K562 (cell line): ENCODE measurements at regions not wholly inside any gene's neighbourhood (a gene's known extent, or its start where the extent isn't known, plus 50 kb on each side); places are given as distances from the start of the nearest gene placed in this dataset.

Experiments used
- ATAC-seq: fragments of 200-7000 bp; cut with Tn5 transposase; 3 replicates; pipeline ENCODE4 v1.9.1; 2020; ENCODE audit warnings: moderate library complexity
- BruUV-seq: library from RNA; stranded (reverse); fragments of 400-500 nt; replicated peaks from 2 replicates; lab custom pipeline; 2021; lab: Mats Ljungman, UMichigan
- CTCF ChIA-PET: fragments of 300-600 bp; formaldehyde crosslinking; extraction: SDS; loops from one replicate; lab custom pipeline; 2021; ENCODE audit warnings: low intra/inter-chr PET ratio; lab: Yijun Ruan, JAX
- POLR2A ChIA-PET: fragments of 300-600, 350-650 bp; sonication (Branson Sonifier 250); formaldehyde crosslinking; extraction: SDS; loops from one replicate; lab custom pipeline; 2021; ENCODE audit warnings: antibody characterized with exemption, inconsistent platforms; lab: Yijun Ruan, JAX
- DNase-seq, 4 experiments: peaks; one replicate each; pipeline versions ENCODE4 v3.0.0 to v3.0.0-alpha.2; 2011 to 2018; ENCODE audit warnings: low spot score in 3 of 4, mixed read lengths in 3 of 4; ENCODE audit errors: extremely low read depth in 1 of 4
- FAIRE-seq: peaks from 2 replicates; lab custom pipeline; 2011; peaks lifted over from hg19 to GRCh38; lab: Jason Lieb, UNC
- H2AFZ ChIP-seq: 2 replicates; pipeline ENCODE4 v1.6.0; 2011; ENCODE audit warnings: low read depth, low read length, control low read depth, inconsistent platforms
- H3K27ac ChIP-seq: fragments of 200-600 bp; 3 replicates; pipeline ENCODE4 v1.8.0; 2011; ENCODE audit warnings: low read depth, mild to moderate bottlenecking, control low read depth, inconsistent platforms, low read length, moderate library complexity, mixed read lengths; ENCODE audit errors: extremely low read depth
- H3K27me3 ChIP-seq, 2 experiments: fragments of 300-600 bp in 1 of 2; 2 replicates in 1 of 2; 3 replicates in 1 of 2; pipeline versions ENCODE4 v1.6.0 to v1.8.0; 2011; ENCODE audit warnings: inconsistent platforms in 2 of 2, low read length in 2 of 2, mild to moderate bottlenecking in 1 of 2, mixed read lengths in 1 of 2, moderate library complexity in 1 of 2; ENCODE audit not compliant: control insufficient read depth in 2 of 2, insufficient read depth in 2 of 2
- H3K36me3 ChIP-seq: fragments of 300-600 bp; 3 replicates; pipeline ENCODE4 v1.8.0; 2011; ENCODE audit warnings: mild to moderate bottlenecking, low read length, inconsistent platforms; ENCODE audit not compliant: control insufficient read depth, insufficient read depth
- H3K4me1 ChIP-seq, 2 experiments: fragments of 200-600 bp in 1 of 2; replicated peaks in 1 of 2; 2 replicates in 1 of 2; 3 replicates in 1 of 2; pipeline versions ENCODE4 v1.5.1 to v1.8.0; 2011; ENCODE audit warnings: inconsistent platforms in 2 of 2, low read length in 2 of 2, mild to moderate bottlenecking in 1 of 2, mixed read lengths in 1 of 2, moderate library complexity in 1 of 2; ENCODE audit not compliant: control insufficient read depth in 2 of 2, insufficient read depth in 2 of 2
- H3K4me2 ChIP-seq: 2 replicates; pipeline ENCODE4 v1.6.1; 2011; ENCODE audit warnings: low read length, control low read depth, inconsistent platforms, mixed read lengths; ENCODE audit not compliant: insufficient read depth
- H3K4me3 ChIP-seq: fragments of 200-600 bp; sonication (generic), shearing (Covaris generic); 2 replicates; pipeline ENCODE4 v1.5.1; 2016; ENCODE audit warnings: control low read depth, inconsistent platforms
- H3K79me2 ChIP-seq: fragments of 200-600 bp; 3 replicates; pipeline ENCODE4 v1.8.0; 2011; ENCODE audit warnings: low read length, inconsistent platforms; ENCODE audit not compliant: control insufficient read depth, insufficient read depth
- H3K9ac ChIP-seq, 2 experiments: 2 replicates each; pipeline versions ENCODE4 v1.6.0 to v1.6.1; 2011; ENCODE audit warnings: low read depth in 2 of 2, low read length in 2 of 2, control low read depth in 1 of 2, inconsistent platforms in 1 of 2, mild to moderate bottlenecking in 1 of 2, mixed read lengths in 1 of 2; ENCODE audit not compliant: insufficient read depth in 1 of 2
- H3K9me1 ChIP-seq: one replicate; pipeline ENCODE4 v1.6.0; 2011; ENCODE audit warnings: inconsistent platforms, mild to moderate bottlenecking, low read length, moderate library complexity; ENCODE audit not compliant: control insufficient read depth, insufficient read depth
- H3K9me3 ChIP-seq: replicated peaks from 2 replicates; pipeline ENCODE4 v1.5.1; 2011; ENCODE audit warnings: low read depth, low read length, inconsistent platforms; ENCODE audit not compliant: control insufficient read depth, insufficient read depth
- H4K20me1 ChIP-seq: replicated peaks from 2 replicates; pipeline ENCODE4 v1.6.1; 2011; ENCODE audit warnings: low read length, inconsistent platforms, mixed read lengths; ENCODE audit not compliant: control insufficient read depth, insufficient read depth
- CREBBP ChIP-seq: IDR thresholded peaks from one replicate; pipeline ENCODE4 v1.6.1; 2012; ENCODE audit warnings: low read depth, mild to moderate bottlenecking, control low read depth, inconsistent platforms, low read length
- CXXC5 ChIP-seq: fragments of 250-450 bp; sonication (Bioruptor Pico); IDR thresholded peaks from 2 replicates; pipeline ENCODE4 v1.8.0; 2022; ENCODE audit warnings: inconsistent platforms, mild to moderate bottlenecking, moderate library complexity
- MTA3 ChIP-seq: fragments of 450-650 bp; formaldehyde crosslinking; IDR thresholded peaks from 2 replicates; pipeline ENCODE4 v1.6.1; 2017; ENCODE audit warnings: mild to moderate bottlenecking, borderline replicate concordance
- NCOR1 ChIP-seq: fragments of 450-650 bp; IDR thresholded peaks from 2 replicates; pipeline ENCODE4 v1.6.1; 2016; ENCODE audit warnings: mild to moderate bottlenecking, moderate library complexity
- RBM34 ChIP-seq: fragments of 200-400 bp; formaldehyde crosslinking; IDR thresholded peaks from 2 replicates; pipeline ENCODE4 v1.6.1; 2018; ENCODE audit warnings: low read length, borderline replicate concordance; ENCODE audit not compliant: insufficient read depth
- SMARCB1 ChIP-seq: IDR thresholded peaks from 2 replicates; pipeline ENCODE4 v1.6.1; 2011; ENCODE audit warnings: improper control_type of control experiment, low read depth; ENCODE audit not compliant: insufficient read length
- ZNF444 ChIP-seq: fragments of 250-450 bp; sonication (Bioruptor Pico); IDR thresholded peaks from 2 replicates; pipeline ENCODE4 v1.4.0; 2020; ENCODE audit warnings: mild to moderate bottlenecking, moderate library complexity
- WGBS: fragments of 100-300 bp; shearing (Covaris generic); methylation state at CpG from one replicate; pipeline ENCODE4 v1.1.6; 2016; ENCODE audit warnings: low coverage, mixed read lengths; ENCODE audit not compliant: insufficient coverage; ENCODE audit errors: missing lambda C conversion rate; 5-methylcytosine and 5-hydroxymethylcytosine counted together
- in situ Hi-C: fragments of 300-500 bp; cut with MboI; formaldehyde crosslinking; loops from 4 replicates; pipeline ENCODE4 v1.15.0; 2018; ENCODE audit warnings: inconsistent platforms, mixed read lengths
- intact Hi-C: fragments of 100-400 bp; cut with micrococcal nuclease; formaldehyde crosslinking; loops from 2 replicates; pipeline ENCODE4 v1.14.2; 2022
- TF ChIP-seq, protein P1 (sequence below), 2 experiments: fragments of 450-650 bp; formaldehyde crosslinking in 1 of 2; IDR thresholded peaks; 2 replicates each; pipeline versions ENCODE4 v1.4.0 to v1.6.1; 2014 to 2020; ENCODE audit warnings: mild to moderate bottlenecking in 2 of 2, borderline replicate concordance in 1 of 2, low read depth in 1 of 2

DNA sequence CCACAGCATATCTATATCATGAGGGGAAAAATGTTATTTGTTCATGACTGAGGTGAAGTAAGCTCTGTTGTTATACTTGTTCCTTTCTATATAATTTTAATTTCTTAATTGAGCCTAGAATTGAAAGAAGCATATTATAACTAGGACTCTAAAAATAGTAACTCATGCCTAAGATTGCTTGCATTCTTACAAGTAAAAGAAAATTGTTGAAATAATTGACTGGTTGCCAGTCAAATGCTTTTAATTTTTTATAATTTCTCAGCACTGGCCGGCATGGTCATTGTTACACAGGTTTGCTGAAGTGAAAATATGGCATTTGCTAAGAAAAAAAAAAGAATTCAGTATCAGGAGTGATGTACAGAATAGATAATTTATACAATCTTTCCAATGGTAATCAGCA, 104.8 kb downstream of the GASK1B start:
- BruUV-seq: no TSS peak
- H3K79me2 ChIP-seq: no peaks in the 10 kb centered on the region
- TF ChIP-seq RBM34: no peak
- no peak for TF ChIP-seq CXXC5 (CRISPR knock-in tag)
- no peak for TF ChIP-seq NCOR1
- TF ChIP-seq, protein P1, sequence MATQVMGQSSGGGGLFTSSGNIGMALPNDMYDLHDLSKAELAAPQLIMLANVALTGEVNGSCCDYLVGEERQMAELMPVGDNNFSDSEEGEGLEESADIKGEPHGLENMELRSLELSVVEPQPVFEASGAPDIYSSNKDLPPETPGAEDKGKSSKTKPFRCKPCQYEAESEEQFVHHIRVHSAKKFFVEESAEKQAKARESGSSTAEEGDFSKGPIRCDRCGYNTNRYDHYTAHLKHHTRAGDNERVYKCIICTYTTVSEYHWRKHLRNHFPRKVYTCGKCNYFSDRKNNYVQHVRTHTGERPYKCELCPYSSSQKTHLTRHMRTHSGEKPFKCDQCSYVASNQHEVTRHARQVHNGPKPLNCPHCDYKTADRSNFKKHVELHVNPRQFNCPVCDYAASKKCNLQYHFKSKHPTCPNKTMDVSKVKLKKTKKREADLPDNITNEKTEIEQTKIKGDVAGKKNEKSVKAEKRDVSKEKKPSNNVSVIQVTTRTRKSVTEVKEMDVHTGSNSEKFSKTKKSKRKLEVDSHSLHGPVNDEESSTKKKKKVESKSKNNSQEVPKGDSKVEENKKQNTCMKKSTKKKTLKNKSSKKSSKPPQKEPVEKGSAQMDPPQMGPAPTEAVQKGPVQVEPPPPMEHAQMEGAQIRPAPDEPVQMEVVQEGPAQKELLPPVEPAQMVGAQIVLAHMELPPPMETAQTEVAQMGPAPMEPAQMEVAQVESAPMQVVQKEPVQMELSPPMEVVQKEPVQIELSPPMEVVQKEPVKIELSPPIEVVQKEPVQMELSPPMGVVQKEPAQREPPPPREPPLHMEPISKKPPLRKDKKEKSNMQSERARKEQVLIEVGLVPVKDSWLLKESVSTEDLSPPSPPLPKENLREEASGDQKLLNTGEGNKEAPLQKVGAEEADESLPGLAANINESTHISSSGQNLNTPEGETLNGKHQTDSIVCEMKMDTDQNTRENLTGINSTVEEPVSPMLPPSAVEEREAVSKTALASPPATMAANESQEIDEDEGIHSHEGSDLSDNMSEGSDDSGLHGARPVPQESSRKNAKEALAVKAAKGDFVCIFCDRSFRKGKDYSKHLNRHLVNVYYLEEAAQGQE (IDR thresholded peaks at IDR 0.05; ENCODE audit: borderline replicate concordance): no peak
- TF ChIP-seq, protein P1 (CRISPR knock-in tag; IDR thresholded peaks at IDR 0.05; ENCODE audit: low read depth): no peak
- no peak for TF ChIP-seq CREBBP
- TF ChIP-seq ZNF444 (CRISPR knock-in tag): no peak
- no peak for TF ChIP-seq MTA3
- TF ChIP-seq SMARCB1: no peak
- ChIA-PET CTCF (no interaction called here), POLR2A (interaction anchor here (0.7 kb wide), 1 partner anchor 524 kb away, joined by 5 read pairs; no protein-coding TSS in a partner anchor)
- H3K4me1 ChIP-seq: no peaks in the 10 kb centered on the region
- no peak overlapping the region for H3K4me2 ChIP-seq
- H4K20me1 ChIP-seq: no peaks in the 10 kb centered on the region
- 7% methylated on average over 1 of the region's 1 CpG for WGBS
- H3K9me3 ChIP-seq: 0 out of 2 replicates have a peak, but pooled peaks cover 1% of the 10 kb centered on the region
- DNase-seq: no peak
- H3K27me3 ChIP-seq: no peaks in the 10 kb centered on the region
- FAIRE-seq: no peak
- intact Hi-C loops (no loop called here), in situ Hi-C loops (no loop called here)
- no peaks in the 10 kb centered on the region for H3K9me1 ChIP-seq
- ATAC-seq: no peak
- no peak overlapping the region for H3K4me3 ChIP-seq
- no peak overlapping the region for H2AFZ ChIP-seq
- H3K27ac ChIP-seq: no peak overlapping the region
- no peak overlapping the region for H3K9ac ChIP-seq
- H3K36me3 ChIP-seq: no peaks in the 10 kb centered on the region
